H1 (cell line): ENCODE measurements at regions not wholly inside any gene's neighbourhood (a gene's known extent, or its start where the extent isn't known, plus 50 kb on each side); places are given as distances from the start of the nearest gene placed in this dataset.

Source experiments
- CHD7 ChIP-seq: fragments of 300-600 bp; sonication (generic); IDR thresholded peaks from 2 replicates; pipeline ENCODE4 v1.7.1; 2012; ENCODE audit warnings: low read length, moderate library complexity, mild to moderate bottlenecking, inconsistent platforms; ENCODE audit not compliant: insufficient replicate concordance

GRCh38 chr12:75742961-75743360 is 231.6 kb upstream of the KRR1 start (continued):
- no peak for TF ChIP-seq CHD7
- TF ChIP-seq, all 59 proteins: peak for 0
